NT2/D1 (cell line): ENCODE measurements at regions not wholly inside any gene's neighbourhood (a gene's known extent, or its start where the extent isn't known, plus 50 kb on each side); places are given as distances from the start of the nearest gene placed in this dataset.

Experiments used
- SUZ12 ChIP-seq: IDR thresholded peaks from 2 replicates; pipeline ENCODE4 v1.6.1; 2011; ENCODE audit not compliant: insufficient read length, insufficient read depth; ENCODE audit errors: extremely low read depth
- YY1 ChIP-seq: IDR thresholded peaks from 2 replicates; pipeline ENCODE4 v1.6.1; 2011; ENCODE audit not compliant: insufficient read length, insufficient read depth
- ZNF274 ChIP-seq: IDR thresholded peaks from 2 replicates; pipeline ENCODE4 v1.6.1; 2011; ENCODE audit warnings: mild to moderate bottlenecking, low read depth, low read length

GRCh38 chr14:83207550-83207949 lies 1673.9 kb upstream of the SEL1L start:
- TF ChIP-seq ZNF274 (no peak), YY1 (no peak), SUZ12 (no peak)
